ENCODE measurements at regions not wholly inside any gene's neighbourhood (a gene's known extent, or its start where the extent isn't known, plus 50 kb on each side); places are given as distances from the start of the nearest gene placed in this dataset.

GRCh38 chr2:180374502-180375281 lies 367.6 kb upstream of the CWC22 start:
- H3K79me2 ChIP-seq (ENCODE audit: insufficient read depth) = no peaks in the 10 kb centered on the region
- in situ Hi-C loops (cut with MboI) = no loop called here
- no peaks in the 10 kb centered on the region for H4K20me1 ChIP-seq (ENCODE audit: insufficient read depth)

GRCh38 chr2:180370511-180371205 lies 363.6 kb upstream of the CWC22 start:
- Histone ChIP-seq H3K9me3 (ENCODE audit: low read depth) (no peaks in the 10 kb centered on the region), H3K27me3 (replicated peaks; ENCODE audit: insufficient read depth) (no peaks in the 10 kb centered on the region), H2AFZ (no peak overlapping the region), H3K9me2 (ENCODE audit: insufficient read depth) (no peaks in the 10 kb centered on the region), H3K4me3 (no peak overlapping the region), H3K79me2 (ENCODE audit: insufficient read depth) (no peaks in the 10 kb centered on the region), H3K27ac (no peak overlapping the region), H3K4me1 (ENCODE audit: insufficient read depth) (no peaks in the 10 kb centered on the region), H3K36me3 (ENCODE audit: low read depth) (no peaks in the 10 kb centered on the region), H4K20me1 (ENCODE audit: insufficient read depth) (no peaks in the 10 kb centered on the region), H3K9ac (no peak overlapping the region), H3F3A (ENCODE audit: insufficient read depth) (no peaks in the 10 kb centered on the region), H3K4me2 (ENCODE audit: unreplicated experiment) (no peak overlapping the region)
- DNase-seq = no peak
- TF ChIP-seq EZH2phosphoT487 (IDR thresholded peaks at IDR 0.05; ENCODE audit: insufficient read depth, low read depth) (no peak), EZH2 (IDR thresholded peaks at IDR 0.05; ENCODE audit: insufficient read depth, poor library complexity, severe bottlenecking) (no peak)
- WGBS, 2 experiments (ENCODE audit: low coverage in 1 of 2, low lambda C conversion rate in 2 of 2, missing lambda C conversion rate in 2 of 2) = 90 to 93% methylated on average over 2 of the region's 2 CpGs
- in situ Hi-C loops (cut with MboI) = no loop called here

More at GRCh38 chr2:180374502-180375281, 367.6 kb upstream of the CWC22 start:
- Histone ChIP-seq H3K4me3 (no peak overlapping the region), H3K4me1 (ENCODE audit: insufficient read depth) (no peaks in the 10 kb centered on the region), H3F3A (ENCODE audit: insufficient read depth) (no peaks in the 10 kb centered on the region), H3K9me2 (ENCODE audit: insufficient read depth) (no peaks in the 10 kb centered on the region; the same call in 1 of the 2 replicates), H2AFZ (no peak overlapping the region), H3K27me3 (replicated peaks; ENCODE audit: insufficient read depth) (no peaks in the 10 kb centered on the region), H3K9me3 (ENCODE audit: low read depth) (no peaks in the 10 kb centered on the region), H3K27ac (no peak overlapping the region), H3K36me3 (ENCODE audit: low read depth) (no peaks in the 10 kb centered on the region), H3K9ac (no peak overlapping the region), H3K4me2 (ENCODE audit: unreplicated experiment) (no peak overlapping the region)
- DNase-seq = no peak
- no peak for TF ChIP-seq EZH2phosphoT487 (IDR thresholded peaks at IDR 0.05; ENCODE audit: insufficient read depth, low read depth)
- no peak for TF ChIP-seq EZH2 (IDR thresholded peaks at IDR 0.05; ENCODE audit: insufficient read depth, poor library complexity, severe bottlenecking)
- WGBS, 2 experiments (ENCODE audit: low coverage in 1 of 2, low lambda C conversion rate in 2 of 2, missing lambda C conversion rate in 2 of 2) = 65 to 82% methylated on average over 3 of the region's 3 CpGs

- in situ Hi-C loops (cut with MboI) = no loop called here
- no peak for DNase-seq
These were observed 361.8 kb upstream of the CWC22 start for GRCh38 chr2:180368881-180369280.

GRCh38 chr2:180367815-180368214 lies 360.7 kb upstream of the CWC22 start:
- Histone ChIP-seq H3K9ac (no peak overlapping the region), H3K36me3 (ENCODE audit: low read depth) (no peaks in the 10 kb centered on the region), H3K9me3 (ENCODE audit: low read depth) (no peaks in the 10 kb centered on the region), H3F3A (ENCODE audit: insufficient read depth) (no peaks in the 10 kb centered on the region), H3K27me3 (replicated peaks; ENCODE audit: insufficient read depth) (no peaks in the 10 kb centered on the region), H2AFZ (no peak overlapping the region), H3K79me2 (ENCODE audit: insufficient read depth) (no peaks in the 10 kb centered on the region), H3K4me1 (ENCODE audit: insufficient read depth) (no peaks in the 10 kb centered on the region), H4K20me1 (ENCODE audit: insufficient read depth) (no peaks in the 10 kb centered on the region), H3K4me3 (no peak overlapping the region), H3K4me2 (ENCODE audit: unreplicated experiment) (no peak overlapping the region), H3K9me2 (ENCODE audit: insufficient read depth) (no peaks in the 10 kb centered on the region), H3K27ac (no peak overlapping the region)
- DNase-seq = peak; percentile 70
- TF ChIP-seq EZH2phosphoT487 (IDR thresholded peaks at IDR 0.05; ENCODE audit: insufficient read depth, low read depth) (no peak), EZH2 (IDR thresholded peaks at IDR 0.05; ENCODE audit: insufficient read depth, poor library complexity, severe bottlenecking) (no peak)
- in situ Hi-C loops (cut with MboI) = no loop called here

More at GRCh38 chr2:180368881-180369280, 361.8 kb upstream of the CWC22 start:
- no peak for TF ChIP-seq EZH2phosphoT487 (IDR thresholded peaks at IDR 0.05; ENCODE audit: insufficient read depth, low read depth)
- TF ChIP-seq EZH2 (IDR thresholded peaks at IDR 0.05; ENCODE audit: insufficient read depth, poor library complexity, severe bottlenecking) = no peak
- H3K9ac ChIP-seq = no peak overlapping the region
- no peaks in the 10 kb centered on the region for H3K27me3 ChIP-seq (replicated peaks; ENCODE audit: insufficient read depth)
- H3K36me3 ChIP-seq (ENCODE audit: low read depth) = no peaks in the 10 kb centered on the region
- no peaks in the 10 kb centered on the region for H3K9me3 ChIP-seq (ENCODE audit: low read depth)
- no peak overlapping the region for H3K27ac ChIP-seq
- H3K9me2 ChIP-seq (ENCODE audit: insufficient read depth) = no peaks in the 10 kb centered on the region
- H3F3A ChIP-seq (ENCODE audit: insufficient read depth) = no peaks in the 10 kb centered on the region
- no peaks in the 10 kb centered on the region for H3K79me2 ChIP-seq (ENCODE audit: insufficient read depth)
- no peaks in the 10 kb centered on the region for H3K4me1 ChIP-seq (ENCODE audit: insufficient read depth)
- 44 to 50% methylated on average over 2 of the region's 2 CpGs for WGBS, 2 experiments (ENCODE audit: low coverage in 1 of 2, low lambda C conversion rate in 2 of 2, missing lambda C conversion rate in 2 of 2)
- H3K4me2 ChIP-seq (ENCODE audit: unreplicated experiment) = no peak overlapping the region
- no peaks in the 10 kb centered on the region for H4K20me1 ChIP-seq (ENCODE audit: insufficient read depth)
- H2AFZ ChIP-seq = no peak overlapping the region
- H3K4me3 ChIP-seq = no peak overlapping the region
